PC-9 (cell line): ENCODE measurements at regions not wholly inside any gene's neighbourhood (a gene's known extent, or its start where the extent isn't known, plus 50 kb on each side); places are given as distances from the start of the nearest gene placed in this dataset.

ENCODE experiments used
- BruUV-seq: library from RNA; stranded (reverse); fragments of 400-500 nt; replicated peaks from 2 replicates; lab custom pipeline; 2021; lab: Mats Ljungman, UMichigan
- CTCF ChIA-PET: fragments of 300-600 bp; sonication (Branson Sonifier 250); formaldehyde crosslinking; loops from one replicate; lab custom pipeline; 2022; ENCODE audit warnings: antibody characterized with exemption; lab: Charles Lee
- POLR2A ChIA-PET: fragments of 300-600 bp; sonication (Branson Sonifier 250); formaldehyde crosslinking; loops from one replicate; lab custom pipeline; 2022; ENCODE audit warnings: antibody characterized with exemption; ENCODE audit not compliant: unreplicated experiment; lab: Charles Lee
- DNase-seq, 2 experiments: peaks; one replicate each; pipeline versions ENCODE4 v3.0.0 to v3.0.0-alpha.2; 2015 to 2022; ENCODE audit warnings: mixed read lengths in 1 of 2
- H2AFZ ChIP-seq: fragments of 200-600 bp; sonication (generic); 2 replicates; pipeline ENCODE4 v1.8.1; 2017; ENCODE audit warnings: antibody characterized with exemption
- H3F3A ChIP-seq: fragments of 200-600 bp; sonication (generic); 2 replicates; pipeline ENCODE4 v1.8.1; 2017; ENCODE audit warnings: antibody characterized with exemption, mild to moderate bottlenecking, low read depth; ENCODE audit not compliant: insufficient read depth
- H3K27ac ChIP-seq: fragments of 200-600 bp; sonication (generic); 2 replicates; pipeline ENCODE4 v1.6.1; 2016; ENCODE audit warnings: mixed run types
- H3K27me3 ChIP-seq: fragments of 200-600 bp; sonication (generic); 2 replicates; pipeline ENCODE4 v1.6.1; 2016; ENCODE audit warnings: low read depth, mixed run types; ENCODE audit not compliant: insufficient read depth
- H3K36me3 ChIP-seq: fragments of 200-600 bp; sonication (generic); 2 replicates; pipeline ENCODE4 v1.6.1; 2016; ENCODE audit warnings: low read depth, mixed run types
- H3K4me1 ChIP-seq: fragments of 200-600 bp; sonication (generic); replicated peaks from 2 replicates; pipeline ENCODE4 v1.6.1; 2016; ENCODE audit warnings: mixed run types; ENCODE audit not compliant: insufficient read depth
- H3K4me2 ChIP-seq: fragments of 200-600 bp; sonication (generic); 2 replicates; pipeline ENCODE4 v1.6.1; 2017; ENCODE audit warnings: mixed run types
- H3K4me3 ChIP-seq: fragments of 200-600 bp; sonication (generic); 2 replicates; pipeline ENCODE4 v1.6.1; 2016; ENCODE audit warnings: mixed run types
- H3K79me2 ChIP-seq: fragments of 200-600 bp; sonication (generic); 2 replicates; pipeline ENCODE4 v1.6.1; 2017; ENCODE audit warnings: low read depth, mixed run types
- H3K9me2 ChIP-seq: fragments of 200-600 bp; sonication (generic); 2 replicates; pipeline ENCODE4 v1.8.1; 2017; ENCODE audit warnings: mild to moderate bottlenecking; ENCODE audit not compliant: insufficient read depth
- H3K9me3 ChIP-seq: fragments of 200-600 bp; sonication (generic); 2 replicates; pipeline ENCODE4 v1.8.1; 2016; ENCODE audit warnings: low read depth; ENCODE audit not compliant: insufficient read depth
- H4K20me1 ChIP-seq: fragments of 200-600 bp; sonication (generic); 2 replicates; pipeline ENCODE4 v1.8.1; 2017; ENCODE audit not compliant: insufficient read depth
- EZH2 ChIP-seq: fragments of 200-600 bp; sonication (generic); IDR thresholded peaks from 2 replicates; pipeline ENCODE4 v1.8.0; 2017; ENCODE audit warnings: antibody characterized with exemption, low read depth
- intact Hi-C: fragments of 100-400 bp; cut with micrococcal nuclease; formaldehyde crosslinking; loops from one replicate; pipeline ENCODE4 v1.10.0; 2022; ENCODE audit not compliant: unreplicated experiment
- TF ChIP-seq, protein P1 (sequence below): fragments of 200-600 bp; sonication (generic); conservative IDR thresholded peaks from 2 replicates; pipeline ENCODE4 v1.6.1; 2017; ENCODE audit warnings: mixed run types, antibody characterized with exemption, mild to moderate bottlenecking, moderate library complexity

DNA sequence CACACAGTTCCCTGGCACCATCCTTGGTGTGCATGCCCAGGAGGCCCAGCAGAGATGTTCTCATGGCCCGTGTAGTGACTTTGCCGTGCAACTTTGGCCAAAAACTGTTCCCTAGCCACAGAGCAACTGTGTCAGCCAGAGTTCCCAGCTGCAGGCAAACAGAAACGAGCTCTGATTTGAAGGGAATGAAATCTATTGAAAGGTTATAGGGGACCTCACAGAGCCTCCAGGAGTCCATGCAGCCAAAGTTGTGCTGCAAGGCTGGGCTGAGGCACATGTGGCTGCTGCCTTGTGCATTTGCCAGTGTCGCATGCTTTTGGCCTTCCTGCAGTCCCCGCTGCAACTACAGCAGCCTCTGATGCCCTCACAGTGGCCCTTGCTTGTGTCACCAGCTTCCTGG lies 70.5 kb downstream of the PLXNA1 start:
- no peaks in the 10 kb centered on the region for H4K20me1 ChIP-seq
- intact Hi-C loops: no loop called here
- no peak overlapping the region for H3K4me2 ChIP-seq
- no peaks in the 10 kb centered on the region for H3K4me1 ChIP-seq
- no peaks in the 10 kb centered on the region for H3K9me2 ChIP-seq
- no TSS peak for BruUV-seq
- peaks cover 6% of the 10 kb centered on the region; the same call in 1 of the 2 replicates for H3K9me3 ChIP-seq
- no peak overlapping the region for H3K27ac ChIP-seq
- no peaks in the 10 kb centered on the region for H3K79me2 ChIP-seq
- DNase-seq: no peak
- ChIA-PET CTCF (no interaction called here), POLR2A (no interaction called here)
- no peaks in the 10 kb centered on the region for H3F3A ChIP-seq
- no peak overlapping the region for H2AFZ ChIP-seq
- no peaks in the 10 kb centered on the region for H3K36me3 ChIP-seq
- H3K4me3 ChIP-seq: no peak overlapping the region
- peaks cover 18% of the 10 kb centered on the region; the same call in 1 of the 2 replicates for H3K27me3 ChIP-seq
- TF ChIP-seq, protein P1, sequence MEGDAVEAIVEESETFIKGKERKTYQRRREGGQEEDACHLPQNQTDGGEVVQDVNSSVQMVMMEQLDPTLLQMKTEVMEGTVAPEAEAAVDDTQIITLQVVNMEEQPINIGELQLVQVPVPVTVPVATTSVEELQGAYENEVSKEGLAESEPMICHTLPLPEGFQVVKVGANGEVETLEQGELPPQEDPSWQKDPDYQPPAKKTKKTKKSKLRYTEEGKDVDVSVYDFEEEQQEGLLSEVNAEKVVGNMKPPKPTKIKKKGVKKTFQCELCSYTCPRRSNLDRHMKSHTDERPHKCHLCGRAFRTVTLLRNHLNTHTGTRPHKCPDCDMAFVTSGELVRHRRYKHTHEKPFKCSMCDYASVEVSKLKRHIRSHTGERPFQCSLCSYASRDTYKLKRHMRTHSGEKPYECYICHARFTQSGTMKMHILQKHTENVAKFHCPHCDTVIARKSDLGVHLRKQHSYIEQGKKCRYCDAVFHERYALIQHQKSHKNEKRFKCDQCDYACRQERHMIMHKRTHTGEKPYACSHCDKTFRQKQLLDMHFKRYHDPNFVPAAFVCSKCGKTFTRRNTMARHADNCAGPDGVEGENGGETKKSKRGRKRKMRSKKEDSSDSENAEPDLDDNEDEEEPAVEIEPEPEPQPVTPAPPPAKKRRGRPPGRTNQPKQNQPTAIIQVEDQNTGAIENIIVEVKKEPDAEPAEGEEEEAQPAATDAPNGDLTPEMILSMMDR: no peak
- TF ChIP-seq EZH2: no peak

DNA sequence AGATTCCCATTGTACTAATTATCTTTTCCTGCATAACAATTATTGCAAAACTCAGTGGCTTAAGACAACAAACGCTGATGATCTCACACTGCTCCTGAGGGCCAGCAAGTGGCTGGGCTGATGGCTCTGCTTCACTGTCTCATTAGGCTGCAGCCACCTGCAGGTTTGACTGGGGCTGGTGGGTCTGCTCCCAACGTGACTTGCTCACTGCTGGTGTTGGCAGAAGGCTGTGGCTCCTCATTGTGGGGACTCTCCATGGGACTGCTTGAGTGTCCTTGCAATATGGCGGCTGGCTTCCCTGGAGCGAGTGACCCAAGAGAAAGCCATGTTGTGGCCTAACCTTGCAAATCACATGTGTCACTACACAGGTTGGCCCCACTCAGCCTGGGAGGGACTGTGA lies 71.1 kb downstream of the PLXNA1 start:
- CTCF ChIA-PET: no interaction called here
- intact Hi-C loops: no loop called here
- POLR2A ChIA-PET: no interaction called here
- peaks cover 18% of the 10 kb centered on the region; the same call in 1 of the 2 replicates for H3K27me3 ChIP-seq
- no peak overlapping the region for H3K4me3 ChIP-seq
- no peaks in the 10 kb centered on the region for H4K20me1 ChIP-seq
- H3K36me3 ChIP-seq: no peaks in the 10 kb centered on the region
- H3K79me2 ChIP-seq: no peaks in the 10 kb centered on the region
- no peaks in the 10 kb centered on the region for H3F3A ChIP-seq
- DNase-seq: no peak
- H3K9me2 ChIP-seq: no peaks in the 10 kb centered on the region
- H3K27ac ChIP-seq: no peak overlapping the region
- H3K4me2 ChIP-seq: no peak overlapping the region
- no peak for TF ChIP-seq EZH2
- peaks cover 6% of the 10 kb centered on the region; the same call in 1 of the 2 replicates for H3K9me3 ChIP-seq
- BruUV-seq: no TSS peak
- no peak overlapping the region for H2AFZ ChIP-seq
- H3K4me1 ChIP-seq: no peaks in the 10 kb centered on the region

GRCh38 chr3:127056281-127056680 lies 73.4 kb downstream of the PLXNA1 start:
- ChIA-PET POLR2A (no interaction called here), CTCF (no interaction called here)
- Histone ChIP-seq H3F3A (no peaks in the 10 kb centered on the region), H3K36me3 (no peaks in the 10 kb centered on the region), H3K27me3 (peaks cover 14% of the 10 kb centered on the region), H3K27ac (no peak overlapping the region), H4K20me1 (no peaks in the 10 kb centered on the region), H3K9me3 (peaks cover 6% of the 10 kb centered on the region; the same call in 1 of the 2 replicates), H3K4me2 (no peak overlapping the region), H3K4me1 (no peaks in the 10 kb centered on the region), H3K9me2 (no peaks in the 10 kb centered on the region), H3K79me2 (no peaks in the 10 kb centered on the region), H3K4me3 (no peak overlapping the region), H2AFZ (no peak overlapping the region)
- BruUV-seq: no TSS peak
- TF ChIP-seq EZH2: no peak
- TF ChIP-seq, protein P1: no peak
- intact Hi-C loops: no loop called here
- DNase-seq: no peak

DNA sequence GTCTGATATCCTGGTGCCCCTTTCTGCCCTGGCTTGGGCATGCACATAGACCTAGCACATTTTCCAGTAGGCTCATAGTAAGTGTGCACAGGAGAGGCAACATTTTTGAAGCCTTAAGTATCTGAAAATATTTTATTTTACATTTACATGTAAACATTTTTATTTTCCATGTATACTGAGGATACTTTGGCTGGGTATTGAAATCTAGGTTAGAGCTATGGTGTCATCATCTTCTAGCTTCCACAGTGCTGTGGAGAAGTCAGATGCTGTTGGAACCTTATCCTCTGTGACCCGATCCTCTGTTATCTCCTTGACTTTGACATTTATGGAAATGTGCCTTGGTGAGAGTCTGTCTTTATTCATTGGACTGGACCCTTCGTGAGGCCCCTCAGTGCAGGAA lies 74.1 kb downstream of the PLXNA1 start:
- Histone ChIP-seq H3F3A (no peaks in the 10 kb centered on the region), H3K36me3 (no peaks in the 10 kb centered on the region), H3K79me2 (no peaks in the 10 kb centered on the region), H3K4me2 (no peak overlapping the region), H3K27ac (no peak overlapping the region), H3K9me2 (no peaks in the 10 kb centered on the region), H3K4me1 (no peaks in the 10 kb centered on the region), H4K20me1 (no peaks in the 10 kb centered on the region), H3K4me3 (no peak overlapping the region), H3K27me3 (peaks cover 14% of the 10 kb centered on the region), H2AFZ (no peak overlapping the region), H3K9me3 (peaks cover 6% of the 10 kb centered on the region; the same call in 1 of the 2 replicates)
- intact Hi-C loops: no loop called here
- no peak for TF ChIP-seq EZH2
- TF ChIP-seq, protein P1: no peak
- ChIA-PET POLR2A (no interaction called here), CTCF (no interaction called here)
- DNase-seq: no peak
- BruUV-seq: no TSS peak
